GM21528 (cell line): ENCODE measurements at regions not wholly inside any gene's neighbourhood (a gene's known extent, or its start where the extent isn't known, plus 50 kb on each side); places are given as distances from the start of the nearest gene placed in this dataset.
"Not testable (repeated sequence)": the region's sequence is repeated elsewhere in the genome, so short reads cannot be mapped to it uniquely, and the experiment has no call there.

Experiments
- ATAC-seq: cut with Tn5 transposase; IDR thresholded peaks from one replicate; pipeline ENCODE4 v1.9.1; 2021; ENCODE audit warnings: mild to moderate bottlenecking, moderate library complexity; ENCODE audit not compliant: unreplicated experiment, low FRiP score

DNA sequence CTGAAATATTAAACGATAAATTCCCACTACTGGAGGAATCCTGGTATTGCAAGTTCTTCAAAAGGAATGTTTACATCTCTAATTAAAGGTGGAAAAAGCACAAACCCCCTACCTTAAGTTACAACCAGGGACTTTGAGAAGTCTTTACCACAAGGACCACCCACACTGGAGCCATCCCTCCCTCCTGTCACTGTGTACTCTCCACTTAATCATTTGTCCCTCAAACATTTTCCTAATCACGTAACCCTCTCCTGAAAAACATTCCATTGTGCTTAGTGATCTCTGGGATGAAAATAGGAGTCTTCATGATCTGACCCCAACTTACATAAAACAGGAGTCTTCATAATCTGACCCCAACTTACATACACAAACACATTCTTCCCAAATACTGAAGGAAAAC, 85.7 kb downstream of the SUCLG1 start:
- no peak for ATAC-seq

DNA sequence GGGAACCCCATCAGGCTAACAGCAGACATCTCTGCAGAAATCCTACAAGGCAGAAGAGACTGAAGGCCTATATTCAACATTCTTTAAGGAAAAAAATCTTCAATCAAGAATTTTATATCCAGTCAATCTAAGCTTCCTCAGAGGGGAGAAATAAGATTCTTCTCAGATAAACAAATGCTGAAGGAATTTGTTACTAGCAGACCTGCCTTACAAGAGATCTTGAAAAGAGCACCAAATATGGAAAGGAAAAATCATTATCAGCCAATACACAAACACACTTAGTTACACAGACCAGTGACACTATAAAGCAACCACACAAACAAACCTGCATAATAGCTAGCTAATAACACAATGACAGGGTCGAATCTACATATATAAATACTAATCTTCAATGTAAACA, 96.5 kb downstream of the SUCLG1 start:
- no peak for ATAC-seq

DNA sequence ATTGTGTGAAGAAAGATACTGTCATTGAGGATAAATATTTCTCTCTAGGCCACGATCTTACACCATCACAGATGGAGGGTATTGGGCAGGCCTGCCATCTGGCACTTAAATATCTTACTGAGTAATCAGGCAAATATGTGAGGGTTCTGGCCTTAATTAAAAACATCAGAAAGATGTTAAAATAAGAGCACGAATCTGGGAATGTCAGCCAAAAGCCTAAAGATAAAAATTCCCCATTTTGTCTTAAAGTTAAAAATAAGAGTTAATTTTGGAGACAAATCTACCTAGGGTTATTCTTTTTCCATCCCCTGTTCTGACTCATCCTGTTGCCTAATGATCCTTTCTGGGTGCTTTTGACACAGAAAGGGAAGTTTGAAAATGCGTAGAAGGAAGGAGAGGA, 121.0 kb downstream of the SUCLG1 start:
- no peak for ATAC-seq

DNA sequence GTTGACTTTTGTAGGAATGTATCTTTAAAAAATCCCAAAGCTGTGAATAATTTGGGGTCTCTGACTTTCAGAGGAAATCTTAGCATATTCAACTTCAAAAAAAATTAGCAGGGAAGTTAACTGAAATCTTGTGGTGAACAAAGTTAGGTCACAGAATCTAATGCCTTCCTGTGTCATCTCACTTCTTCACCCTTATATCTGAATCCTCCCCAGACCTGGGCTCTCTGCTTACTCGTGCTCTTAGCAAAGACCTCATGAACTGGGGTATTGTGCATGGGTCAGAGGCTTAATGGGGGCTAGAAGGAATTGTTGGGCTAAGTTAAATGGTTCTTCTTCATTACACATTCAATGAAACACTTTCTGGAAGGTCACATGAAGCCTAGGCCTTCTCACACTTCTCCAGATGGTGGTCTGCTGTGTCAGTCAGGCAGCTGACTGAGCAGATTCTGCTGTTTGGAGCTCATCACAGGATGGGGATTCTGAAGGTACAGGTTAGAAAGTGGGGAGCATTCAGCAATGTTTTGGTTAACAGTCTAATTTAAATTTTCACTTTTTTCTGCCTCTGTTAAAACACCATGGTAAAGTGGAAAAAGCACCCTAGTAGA, 131.3 kb downstream of the SUCLG1 start:
- no peak for ATAC-seq

DNA sequence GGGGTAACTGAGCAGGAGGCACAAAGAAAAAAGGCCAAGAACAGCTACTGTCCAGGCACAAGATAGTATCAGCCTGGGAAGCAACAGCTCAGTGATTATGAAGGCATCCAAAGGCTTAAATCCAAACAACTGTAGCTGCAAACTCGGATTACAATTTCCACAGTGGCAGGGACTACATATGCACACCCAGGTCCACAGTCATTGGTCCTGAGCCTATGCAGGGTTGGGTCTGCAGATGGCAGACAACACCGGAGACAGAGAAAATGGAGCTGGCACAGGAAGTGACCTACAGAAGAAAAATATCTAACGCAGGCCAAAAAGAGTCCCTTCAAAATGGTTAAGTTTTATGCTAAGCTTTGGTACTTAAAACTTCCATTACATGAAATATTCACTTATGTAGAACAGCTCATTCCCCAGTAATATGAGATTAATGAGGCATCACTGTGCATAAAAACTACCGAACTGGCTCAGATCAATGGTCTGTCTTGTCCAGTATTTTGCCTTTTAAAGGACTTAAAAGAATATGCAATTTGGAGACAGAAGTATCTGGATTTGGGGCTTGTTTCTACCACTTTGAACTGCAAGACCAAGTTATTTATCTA, 132.1 kb downstream of the SUCLG1 start:
- no peak for ATAC-seq

DNA sequence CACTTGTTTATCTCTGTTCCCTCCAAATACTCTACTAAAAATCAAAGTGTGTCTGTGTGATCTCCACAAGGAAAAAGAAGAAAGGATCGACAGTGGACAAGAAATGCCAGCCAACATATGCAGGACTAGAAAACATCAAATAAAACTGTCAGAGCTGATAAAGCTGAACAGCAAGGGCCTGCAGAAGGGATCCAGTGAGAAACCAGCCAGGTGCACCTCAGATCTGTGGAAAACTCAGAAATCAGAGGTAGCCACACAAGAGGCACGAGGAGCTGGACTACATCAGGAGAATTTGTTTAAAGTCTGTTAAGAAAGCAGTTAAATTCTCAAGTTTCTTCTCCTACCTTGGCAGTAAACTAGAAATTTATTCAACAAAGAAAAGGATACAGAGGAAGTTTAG, 135.2 kb downstream of the SUCLG1 start:
- no peak for ATAC-seq

DNA sequence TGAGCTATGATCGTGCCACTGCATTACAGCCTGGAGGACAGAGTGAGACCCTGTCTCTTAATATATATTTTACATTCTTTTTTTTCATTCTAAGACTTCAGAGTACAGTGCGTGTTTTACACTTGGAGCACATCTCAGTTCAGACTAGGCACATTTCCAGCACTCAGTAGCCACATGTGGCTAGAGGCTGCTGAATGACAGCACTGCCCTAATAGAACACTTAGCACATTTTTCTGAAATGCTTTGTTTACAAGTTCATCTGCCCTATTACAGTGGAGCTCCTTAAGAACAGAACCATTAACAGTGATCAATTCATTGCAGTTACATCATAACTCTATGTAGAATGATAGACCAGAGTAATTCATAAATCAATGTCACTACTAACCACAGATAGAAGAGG, 138.1 kb downstream of the SUCLG1 start:
- ATAC-seq: no peak

DNA sequence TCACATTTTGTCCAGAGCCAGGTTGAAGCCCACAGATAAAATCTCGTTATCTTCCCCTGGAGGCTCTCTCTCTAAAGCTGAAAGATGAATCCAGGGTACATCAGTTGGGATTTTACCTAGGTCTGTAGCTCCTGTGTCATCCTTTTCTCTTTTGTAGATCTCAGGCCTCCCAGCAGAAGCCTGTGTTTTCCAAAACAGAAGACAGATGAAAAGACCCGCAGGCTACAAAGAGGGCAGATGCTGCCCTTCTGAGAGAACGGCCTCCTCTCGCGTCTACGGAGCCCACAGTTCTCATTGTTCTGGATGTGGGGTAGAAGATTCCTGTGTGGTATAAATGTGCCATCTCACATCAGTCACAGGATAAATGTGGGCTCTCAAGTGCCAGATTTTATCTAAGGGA, 139.5 kb downstream of the SUCLG1 start:
- ATAC-seq: no peak

DNA sequence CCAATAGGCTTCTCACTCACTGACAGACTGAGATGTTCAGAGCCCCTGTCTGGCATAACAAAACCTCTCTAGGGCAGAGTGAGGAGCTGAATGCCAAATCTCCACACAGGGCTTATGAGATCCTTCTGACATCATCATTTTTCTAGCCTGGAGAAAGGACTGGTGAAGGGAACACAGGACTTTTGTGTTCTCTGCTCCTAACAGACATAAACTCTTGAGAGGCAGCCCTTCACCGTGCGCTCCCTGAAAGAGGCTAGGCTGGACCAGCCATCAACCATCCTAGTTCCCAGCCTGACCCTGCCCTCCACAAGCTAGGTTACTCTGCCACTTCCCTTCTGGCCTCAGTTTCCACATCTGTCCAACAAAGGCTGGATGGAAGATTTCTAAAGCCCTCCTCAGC, 141.9 kb downstream of the SUCLG1 start:
- ATAC-seq: no peak

DNA sequence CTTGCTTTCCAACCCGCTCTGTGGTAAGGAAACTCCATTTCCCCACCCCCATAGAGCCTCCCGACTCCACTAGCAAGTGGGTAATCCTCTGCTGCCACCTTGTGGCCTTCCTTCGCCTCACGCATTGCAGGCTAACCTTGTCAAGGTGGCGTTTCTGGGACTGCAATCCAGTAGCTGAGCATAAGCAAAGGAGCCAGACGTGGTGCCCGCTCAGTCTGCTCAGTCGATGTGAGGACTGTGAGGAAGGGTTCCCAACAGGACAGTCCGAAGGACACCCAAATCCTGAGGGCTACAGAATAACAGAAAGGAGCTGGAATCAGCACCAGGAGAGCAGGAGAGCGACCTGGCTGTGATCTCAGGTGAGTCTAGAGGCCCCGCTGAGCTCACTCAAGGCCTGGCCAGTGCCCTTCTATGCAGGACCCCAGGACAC, 144.2 kb downstream of the SUCLG1 start:
- peak; percentile 95 for ATAC-seq

DNA sequence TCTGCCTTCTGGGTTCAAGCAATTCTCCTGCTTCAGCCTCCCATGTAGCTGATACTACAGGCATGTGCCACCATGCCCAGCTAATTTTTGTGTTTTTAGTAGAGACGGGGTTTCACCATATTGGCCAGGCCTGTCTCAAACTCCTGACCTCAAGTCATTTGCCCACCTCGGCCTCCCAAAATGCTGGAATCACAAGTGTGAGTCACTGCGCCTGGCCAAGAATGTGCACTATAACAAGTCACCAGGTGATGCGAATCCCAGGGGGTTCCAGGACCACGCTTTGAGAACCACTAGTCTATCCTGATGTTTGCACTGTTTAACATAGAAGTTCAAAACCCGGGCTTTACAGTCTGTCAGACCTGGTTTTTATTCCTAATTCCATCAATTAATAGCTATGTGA, 144.8 kb downstream of the SUCLG1 start:
- no peak for ATAC-seq

DNA sequence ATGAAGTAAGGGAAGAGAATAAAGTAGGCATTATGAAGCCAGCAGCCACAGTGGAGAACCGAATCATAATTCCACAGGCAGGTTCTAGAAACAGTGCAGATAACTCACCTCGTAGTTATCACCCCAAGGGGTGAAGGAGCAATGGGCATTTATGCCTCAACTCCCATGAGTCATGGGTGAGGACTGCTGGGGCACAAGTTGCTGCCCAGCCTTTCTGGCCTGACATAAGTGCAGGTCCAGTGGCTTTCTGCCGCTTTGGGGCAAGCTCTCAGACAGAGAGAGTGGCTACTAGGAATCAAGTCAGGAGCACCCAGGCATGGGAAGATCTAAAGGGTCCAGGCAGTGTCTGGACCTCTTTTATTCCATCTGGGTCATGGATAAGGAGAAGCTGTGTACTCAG, 149.8 kb downstream of the SUCLG1 start:
- ATAC-seq: no peak

DNA sequence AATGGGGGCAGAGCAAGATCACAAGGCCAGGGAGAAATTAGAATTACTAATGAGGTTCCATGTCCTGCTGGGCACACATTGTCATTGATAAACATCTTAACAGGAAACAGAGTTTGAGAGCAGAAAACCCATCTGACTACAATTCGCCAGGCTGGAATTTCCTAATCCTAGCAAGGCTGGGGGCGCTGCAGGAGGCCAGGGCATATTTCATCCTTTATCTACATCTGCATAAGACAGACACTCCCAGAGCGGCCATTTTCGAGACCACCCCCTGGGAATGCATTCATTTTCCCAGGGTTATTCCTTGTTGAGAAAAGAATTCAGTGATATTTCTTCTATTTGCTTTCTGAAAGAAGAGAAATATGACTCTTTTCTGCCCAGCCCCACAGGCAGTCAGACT, 152.7 kb downstream of the SUCLG1 start:
- no peak for ATAC-seq

DNA sequence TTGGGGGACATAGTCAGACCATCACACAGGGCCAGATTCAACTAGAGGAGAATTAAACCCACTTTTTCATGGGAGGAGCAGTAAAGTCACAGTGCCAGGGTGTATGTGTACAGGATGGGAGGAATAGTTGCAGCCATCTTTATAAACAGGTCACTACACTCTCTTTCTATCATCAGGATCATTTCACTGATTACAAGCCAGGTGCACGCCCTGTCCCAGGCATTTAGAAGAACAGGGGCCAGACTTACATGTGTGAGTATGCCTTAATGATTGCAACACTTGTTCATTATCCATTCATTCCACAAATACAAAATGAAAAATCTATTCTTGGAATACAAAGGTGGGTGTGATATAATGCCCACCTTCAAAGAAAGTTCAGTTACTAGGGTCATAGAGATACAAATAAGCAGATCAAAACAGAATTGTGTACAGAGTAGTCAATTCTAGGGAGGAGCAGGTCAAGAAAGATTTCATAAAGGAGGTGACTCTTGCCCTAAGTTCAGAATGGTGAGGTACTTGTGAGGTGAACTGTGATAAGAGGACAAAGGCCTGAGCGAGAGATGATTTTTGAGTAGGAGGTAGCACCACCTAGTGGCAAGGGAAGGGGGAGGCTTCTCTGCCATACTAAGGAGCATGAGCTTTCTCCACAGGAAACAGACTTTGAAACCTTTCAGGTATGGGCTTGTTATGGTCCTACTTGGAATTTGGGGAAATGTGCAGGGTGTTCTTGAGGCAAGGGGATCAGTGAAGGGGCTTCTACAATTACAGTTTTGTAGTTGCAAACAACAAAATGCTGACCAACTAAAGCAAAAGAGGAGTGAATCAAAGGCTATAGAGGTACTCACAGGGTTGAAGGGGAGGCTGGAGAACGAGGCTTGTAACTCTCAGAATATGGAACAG, 156.3 kb downstream of the SUCLG1 start:
- peak; percentile 97 for ATAC-seq

DNA sequence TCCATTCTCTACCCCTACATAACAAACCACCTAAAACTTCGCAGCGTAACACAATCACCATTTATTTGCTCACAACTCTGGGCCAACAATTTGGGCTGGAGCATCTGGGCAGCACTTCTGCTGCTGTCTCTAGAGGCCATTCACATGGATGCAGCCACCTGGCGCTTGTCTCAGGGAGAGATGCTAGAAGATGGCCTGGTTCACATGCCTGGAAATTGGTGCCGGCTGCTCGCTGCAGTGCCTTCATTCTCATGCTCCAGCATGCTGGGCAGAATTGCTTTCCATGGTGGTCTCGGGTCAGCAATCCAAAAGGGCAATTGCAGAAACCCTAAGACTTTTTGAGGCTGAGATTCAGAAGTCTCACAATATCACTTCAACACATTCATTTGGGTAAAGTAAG, 157.4 kb downstream of the SUCLG1 start:
- no peak for ATAC-seq

DNA sequence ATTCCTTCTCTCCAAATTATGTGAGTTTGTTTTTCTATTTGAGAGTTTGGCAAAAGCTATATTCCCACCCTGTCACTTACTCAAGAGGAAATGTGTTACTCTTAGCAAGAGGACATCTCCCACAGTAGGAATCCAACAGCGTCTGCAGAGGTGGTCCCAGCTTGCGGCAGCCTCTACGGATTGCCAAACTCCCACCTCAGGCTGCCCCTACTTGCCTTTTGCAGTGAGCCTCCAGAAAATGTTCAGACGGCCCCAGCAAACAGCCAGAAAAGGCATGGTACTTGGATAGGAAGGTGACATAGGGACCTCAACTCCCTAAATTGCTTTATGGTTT, 158.4 kb downstream of the SUCLG1 start:
- no peak for ATAC-seq

DNA sequence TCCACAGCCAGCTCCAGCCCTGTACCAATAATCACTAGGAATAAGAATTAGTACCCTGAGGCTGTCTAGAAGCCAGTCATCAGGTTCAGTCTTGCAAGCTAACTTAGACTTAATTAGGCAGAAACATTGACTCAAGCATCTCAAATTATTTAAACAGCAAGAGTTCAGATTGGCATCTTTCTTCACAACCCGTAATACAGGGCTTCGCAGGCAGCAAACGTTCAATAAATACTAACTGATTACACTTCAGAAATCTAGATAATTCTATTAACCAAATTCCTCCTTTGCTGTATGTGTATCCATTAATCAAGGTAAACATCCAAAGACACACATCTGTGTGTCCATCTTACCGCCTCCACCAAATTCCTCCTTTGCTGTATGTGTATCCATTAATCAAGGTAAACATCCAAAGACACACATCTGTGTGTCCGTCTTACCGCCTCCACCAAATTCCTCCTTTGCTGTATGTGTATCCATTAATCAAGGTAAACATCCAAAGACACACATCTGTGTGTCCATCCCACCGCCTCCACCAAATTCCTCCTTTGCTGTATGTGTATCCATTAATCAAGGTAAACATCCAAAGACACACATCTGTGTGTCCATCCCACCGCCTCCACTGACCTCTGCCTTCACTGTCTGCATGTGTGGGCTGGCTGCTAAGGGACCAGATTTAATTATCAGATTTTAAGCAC, 158.9 kb downstream of the SUCLG1 start:
- ATAC-seq: not testable (repeated sequence)

DNA sequence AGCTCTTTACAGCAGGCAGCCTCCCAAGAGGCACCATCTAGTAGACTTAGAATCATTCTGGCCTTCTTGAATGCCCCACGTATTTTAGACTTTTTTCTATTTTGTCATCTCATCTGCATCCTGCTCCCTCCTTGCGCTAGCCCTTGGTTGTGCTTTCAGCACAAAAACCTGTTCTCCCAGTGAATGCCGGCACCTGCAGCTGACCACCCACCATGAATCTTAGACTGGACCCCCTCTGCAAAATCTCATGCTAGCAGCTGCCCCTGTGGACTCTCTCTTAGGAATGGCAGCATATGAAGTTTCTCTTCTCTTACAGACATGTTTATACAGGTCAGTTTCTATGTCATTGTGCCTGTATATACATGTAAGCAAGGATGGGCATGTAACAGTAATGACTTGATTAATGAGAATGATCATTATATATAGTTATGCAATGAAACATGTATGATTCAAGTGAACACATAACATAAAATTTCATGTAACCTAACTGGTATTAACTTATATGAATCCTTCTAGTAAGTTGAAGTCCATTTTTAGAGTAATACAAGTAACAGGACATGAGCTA, 159.8 kb downstream of the SUCLG1 start:
- no peak for ATAC-seq

DNA sequence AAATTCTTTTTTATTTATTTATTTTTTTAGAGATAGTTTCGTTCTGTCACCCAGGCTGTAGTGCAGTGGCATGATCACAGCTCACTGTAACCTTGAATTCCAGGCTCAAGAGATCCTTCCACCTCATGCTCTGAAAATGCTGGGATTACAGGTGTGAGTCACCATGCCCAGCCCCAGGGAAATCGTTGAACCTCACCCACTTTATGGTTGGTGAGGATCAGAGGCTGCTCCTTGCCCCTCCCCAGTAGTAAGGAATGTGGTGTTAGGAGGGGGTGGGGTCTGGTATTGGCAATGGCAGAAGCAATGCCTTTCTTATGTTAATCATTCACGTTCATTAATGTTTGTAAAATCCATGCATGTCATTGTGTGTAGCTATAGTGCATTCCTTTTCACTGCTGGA, 161.9 kb downstream of the SUCLG1 start:
- ATAC-seq: no peak

DNA sequence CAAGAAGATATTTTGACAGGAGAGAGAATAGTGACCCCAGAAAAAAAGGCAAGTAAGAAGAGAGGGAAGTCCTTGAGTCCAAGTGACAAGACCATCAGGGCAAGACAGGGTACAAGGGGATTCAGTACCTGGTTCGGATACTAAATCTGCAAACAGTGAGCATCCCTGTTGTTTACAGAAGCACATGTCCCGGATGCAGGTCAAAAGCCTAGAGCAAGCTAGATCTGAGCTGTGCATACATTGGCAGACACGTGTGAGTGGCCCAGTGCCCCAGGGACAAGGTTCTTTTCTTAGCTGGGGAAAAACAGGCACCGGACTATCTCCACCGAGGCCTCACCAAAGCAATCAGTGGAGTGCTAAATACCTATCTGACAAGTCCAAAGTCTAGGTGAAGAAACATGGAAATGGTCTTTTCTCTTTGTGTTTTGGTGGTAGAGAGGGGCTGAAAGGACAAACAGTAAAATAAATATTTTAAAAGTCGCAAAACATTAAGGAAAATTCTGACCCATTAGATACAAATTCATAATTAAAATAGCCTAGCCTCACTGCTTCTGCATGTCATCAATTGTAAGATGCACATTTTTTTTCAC, 165.2 kb downstream of the SUCLG1 start:
- no peak for ATAC-seq

DNA sequence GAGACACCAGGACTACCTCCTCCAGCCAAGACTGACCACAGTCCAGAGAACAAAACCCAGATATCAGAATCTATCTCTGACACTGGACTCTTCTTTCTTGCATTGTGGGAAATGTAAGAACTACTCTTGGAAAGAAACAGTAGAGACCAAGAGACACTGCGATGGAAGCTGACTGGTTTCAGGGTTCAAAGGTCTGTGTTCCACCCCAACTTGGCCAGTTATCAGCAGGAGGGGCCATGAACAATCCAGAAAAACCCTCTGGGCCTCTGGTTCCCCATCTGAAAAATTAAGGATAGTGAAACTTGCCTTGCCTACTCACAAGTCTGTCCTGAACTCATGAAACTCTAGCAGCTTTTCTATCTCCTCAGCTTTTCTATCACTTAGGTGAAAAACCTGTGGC, 166.5 kb downstream of the SUCLG1 start:
- ATAC-seq: no peak
